GM10266 (cell line): ENCODE measurements at regions not wholly inside any gene's neighbourhood (a gene's known extent, or its start where the extent isn't known, plus 50 kb on each side); places are given as distances from the start of the nearest gene placed in this dataset.

Source experiments
- DNase-seq: peaks from one replicate; pipeline ENCODE4 v3.0.0; 2012; ENCODE audit errors: extremely low spot score
- TF ChIP-seq, protein P1 (sequence below): IDR thresholded peaks from 2 replicates; pipeline ENCODE4 v1.5.1; 2012; ENCODE audit warnings: mild to moderate bottlenecking, low read depth; ENCODE audit not compliant: control insufficient read depth, insufficient read depth; ENCODE audit errors: missing control alignments

DNA sequence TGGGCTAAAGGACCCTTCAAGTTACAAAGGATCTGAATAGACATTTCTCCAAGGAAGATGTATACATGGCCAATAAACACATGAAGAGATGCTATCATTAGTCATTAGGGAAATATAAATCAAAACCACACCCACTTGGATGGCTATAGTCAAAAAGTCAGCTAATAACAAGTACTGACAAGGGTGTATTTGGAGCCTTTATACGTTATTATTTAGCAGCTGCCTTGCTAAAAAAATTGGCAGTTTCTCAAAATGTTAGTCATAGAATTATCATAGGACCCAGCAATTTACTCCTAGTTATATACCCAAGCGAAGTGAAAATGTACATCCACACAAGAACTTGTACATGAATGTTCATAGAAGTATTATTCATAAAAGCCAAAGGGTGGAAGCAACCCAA is 112.7 kb upstream of the DUSP21 start:
- TF ChIP-seq, protein P1, sequence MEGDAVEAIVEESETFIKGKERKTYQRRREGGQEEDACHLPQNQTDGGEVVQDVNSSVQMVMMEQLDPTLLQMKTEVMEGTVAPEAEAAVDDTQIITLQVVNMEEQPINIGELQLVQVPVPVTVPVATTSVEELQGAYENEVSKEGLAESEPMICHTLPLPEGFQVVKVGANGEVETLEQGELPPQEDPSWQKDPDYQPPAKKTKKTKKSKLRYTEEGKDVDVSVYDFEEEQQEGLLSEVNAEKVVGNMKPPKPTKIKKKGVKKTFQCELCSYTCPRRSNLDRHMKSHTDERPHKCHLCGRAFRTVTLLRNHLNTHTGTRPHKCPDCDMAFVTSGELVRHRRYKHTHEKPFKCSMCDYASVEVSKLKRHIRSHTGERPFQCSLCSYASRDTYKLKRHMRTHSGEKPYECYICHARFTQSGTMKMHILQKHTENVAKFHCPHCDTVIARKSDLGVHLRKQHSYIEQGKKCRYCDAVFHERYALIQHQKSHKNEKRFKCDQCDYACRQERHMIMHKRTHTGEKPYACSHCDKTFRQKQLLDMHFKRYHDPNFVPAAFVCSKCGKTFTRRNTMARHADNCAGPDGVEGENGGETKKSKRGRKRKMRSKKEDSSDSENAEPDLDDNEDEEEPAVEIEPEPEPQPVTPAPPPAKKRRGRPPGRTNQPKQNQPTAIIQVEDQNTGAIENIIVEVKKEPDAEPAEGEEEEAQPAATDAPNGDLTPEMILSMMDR: no peak
- no peak for DNase-seq

DNA sequence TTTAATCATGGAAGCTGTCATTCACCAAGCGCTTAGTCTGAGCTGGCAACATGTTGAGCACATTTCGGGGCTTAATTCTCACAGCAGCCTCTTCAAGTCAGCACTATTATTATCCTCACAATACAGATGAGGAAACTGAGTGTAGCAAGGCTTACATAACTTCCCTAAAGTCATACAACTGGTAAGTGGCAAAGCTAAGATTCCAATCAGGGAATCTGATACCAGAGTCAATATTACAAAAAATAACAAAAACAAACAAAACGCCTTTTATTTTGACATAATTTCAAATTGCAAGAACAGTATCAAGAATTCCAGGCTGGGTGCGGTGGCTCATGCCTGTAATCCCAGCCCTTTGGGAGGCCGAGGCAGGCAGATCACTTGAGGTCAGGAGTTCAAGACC is 120.4 kb upstream of the DUSP21 start:
- TF ChIP-seq, protein P1: no peak
- DNase-seq: no peak

DNA sequence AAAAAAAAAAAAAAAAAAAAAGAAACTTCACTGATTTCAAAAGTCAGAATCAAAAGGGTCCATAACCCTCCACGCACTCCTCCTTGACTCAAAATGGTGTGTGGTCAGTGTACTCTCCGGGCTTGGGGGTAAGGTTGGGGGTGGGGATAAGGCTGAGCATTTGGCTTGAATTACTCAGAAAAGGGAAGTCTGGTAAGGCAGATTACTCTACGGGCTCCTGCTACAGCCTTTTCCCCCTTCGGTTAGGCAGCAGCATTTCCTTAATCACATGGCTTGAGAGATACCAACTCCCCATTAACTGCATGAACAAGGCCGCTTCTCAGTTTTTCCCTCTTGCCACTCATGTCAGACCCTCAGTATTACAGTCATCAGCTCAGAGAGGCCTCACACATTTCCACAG is 135.4 kb upstream of the DUSP21 start:
- no peak for DNase-seq
- TF ChIP-seq, protein P1: no peak

DNA sequence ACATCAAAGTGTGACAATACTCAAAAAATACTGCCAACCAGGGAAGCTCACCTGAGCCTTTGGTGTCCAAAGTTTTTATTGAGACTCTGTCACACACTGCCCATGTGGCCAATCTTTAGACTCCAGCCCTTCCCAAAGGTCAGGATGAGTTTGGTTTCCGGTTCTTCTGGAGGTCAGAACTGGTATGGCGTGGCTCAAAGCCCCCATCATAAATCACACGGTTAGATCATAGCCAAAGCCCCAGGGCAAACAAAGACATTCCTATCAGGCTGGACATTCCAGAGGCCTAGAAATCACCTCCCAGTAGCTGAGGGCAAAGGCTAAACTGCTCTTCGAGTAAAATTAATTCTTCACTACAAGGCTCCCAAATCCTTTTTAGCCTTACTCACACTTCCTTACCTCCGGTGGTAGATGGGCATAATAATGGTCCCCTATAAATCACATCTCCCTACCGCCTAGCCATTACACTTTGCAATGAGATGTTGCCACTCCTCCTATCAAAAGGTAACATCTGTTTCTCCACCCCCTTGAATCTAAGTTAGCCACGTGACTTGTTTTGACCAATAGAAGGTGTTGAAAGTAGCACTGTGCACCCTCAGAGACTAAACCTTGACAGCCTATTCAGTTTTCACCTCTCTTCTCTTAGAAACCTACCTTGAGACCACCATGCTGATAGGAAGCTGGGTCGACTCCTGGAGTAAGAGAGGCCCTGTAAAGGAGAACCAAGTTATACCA is 137.8 kb upstream of the DUSP21 start:
- TF ChIP-seq, protein P1: no peak
- no peak for DNase-seq

DNA sequence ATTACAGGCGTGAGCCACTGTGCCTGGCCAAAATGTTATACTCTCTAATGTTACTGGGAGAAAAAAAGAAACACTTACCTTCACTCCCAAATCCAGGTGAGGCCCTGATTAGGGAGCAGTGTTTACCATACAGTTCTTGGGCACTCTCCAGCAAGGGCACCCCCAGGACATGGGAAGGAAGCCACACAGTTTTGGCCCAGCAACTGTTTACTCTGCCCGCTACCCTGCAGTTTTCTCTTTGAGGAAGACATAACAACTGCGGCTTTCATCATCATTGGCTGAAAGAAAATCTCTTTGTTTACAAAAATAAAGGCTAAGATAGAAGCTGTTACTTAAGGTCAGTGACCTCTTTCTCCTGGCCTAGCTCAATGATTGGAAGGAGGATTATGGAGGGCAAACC is 145.5 kb upstream of the DUSP21 start:
- TF ChIP-seq, protein P1: no peak
- DNase-seq: no peak

DNA sequence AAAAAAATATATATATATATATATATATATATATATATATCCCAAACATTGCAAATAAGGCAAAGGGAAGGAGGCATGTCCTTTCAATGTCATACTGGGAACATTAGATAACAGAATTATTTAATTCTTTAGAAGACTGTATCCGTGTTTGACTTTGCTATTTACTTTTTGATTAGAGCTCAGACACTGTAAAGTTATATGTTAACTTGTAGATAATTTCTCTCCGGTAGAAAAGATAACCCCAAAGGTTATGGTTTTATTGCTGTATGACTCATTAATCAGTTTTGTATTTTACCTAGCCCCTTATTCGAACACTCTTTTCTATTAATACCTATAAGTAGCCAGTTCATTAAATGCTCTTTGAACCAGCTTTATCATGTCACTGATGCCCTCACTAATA is 150.6 kb upstream of the DUSP21 start:
- DNase-seq: no peak
- TF ChIP-seq, protein P1: no peak

DNA sequence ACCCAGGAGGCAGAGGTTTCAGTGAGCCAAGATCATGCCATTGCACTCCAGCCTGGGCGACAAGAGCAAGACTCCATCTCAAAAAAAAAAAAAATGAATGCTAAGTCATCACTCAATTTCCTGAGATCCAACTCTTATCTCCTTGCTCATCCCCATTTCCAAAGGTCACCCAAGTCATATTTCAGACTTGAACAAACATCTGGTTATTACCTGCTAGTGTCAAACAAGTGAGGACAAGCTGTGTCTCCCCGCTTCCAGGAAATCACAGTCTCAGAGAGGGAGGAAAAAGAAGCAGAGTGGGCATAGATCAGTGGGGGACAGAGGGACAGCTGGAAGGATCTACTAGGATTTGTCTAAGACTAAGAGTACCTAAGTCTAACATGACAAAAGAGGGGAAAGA is 147.5 kb upstream of the FUNDC1 start:
- TF ChIP-seq, protein P1: no peak
- no peak for DNase-seq
